Kidney capillary endothelial cell (primary cell): ENCODE measurements at regions not wholly inside any gene's neighbourhood (a gene's known extent, or its start where the extent isn't known, plus 50 kb on each side); places are given as distances from the start of the nearest gene placed in this dataset.

Experiments
- DNase-seq: peaks from one replicate; pipeline ENCODE4 v3.0.0-alpha.2; 2018; ENCODE audit warnings: low spot score

GRCh38 chr20:21575981-21576740 is 62.3 kb upstream of the NKX2-2 start:
- DNase-seq, result no peak

- no peak for DNase-seq
Measured at GRCh38 chr20:21575167-21575566, 61.3 kb upstream of the NKX2-2 start.

GRCh38 chr20:21574443-21574842 is 60.6 kb upstream of the NKX2-2 start:
- DNase-seq, result no peak

GRCh38 chr20:21573259-21573658 is 59.4 kb upstream of the NKX2-2 start:
- no peak for DNase-seq

- peak; percentile 16 for DNase-seq
Measured at GRCh38 chr20:21571841-21572690, 58.2 kb upstream of the NKX2-2 start.

- no peak for DNase-seq
Measured at GRCh38 chr20:21570285-21570992, 56.6 kb upstream of the NKX2-2 start.

GRCh38 chr20:21569586-21569985 is 55.7 kb upstream of the NKX2-2 start:
- DNase-seq, result no peak

GRCh38 chr20:21564127-21564773 is 50.4 kb upstream of the NKX2-2 start:
- no peak for DNase-seq
